Right kidney (tissue), 1 donor: ENCODE measurements at regions not wholly inside any gene's neighbourhood (a gene's known extent, or its start where the extent isn't known, plus 50 kb on each side); places are given as distances from the start of the nearest gene placed in this dataset.

Source experiments
- DNase-seq: peaks from one replicate; pipeline ENCODE4 v3.0.0-alpha.2; 2016

- no peak for DNase-seq
These were observed 70.0 kb upstream of the PRSS58 start for GRCh38 chr7:142327628-142328405.

DNA sequence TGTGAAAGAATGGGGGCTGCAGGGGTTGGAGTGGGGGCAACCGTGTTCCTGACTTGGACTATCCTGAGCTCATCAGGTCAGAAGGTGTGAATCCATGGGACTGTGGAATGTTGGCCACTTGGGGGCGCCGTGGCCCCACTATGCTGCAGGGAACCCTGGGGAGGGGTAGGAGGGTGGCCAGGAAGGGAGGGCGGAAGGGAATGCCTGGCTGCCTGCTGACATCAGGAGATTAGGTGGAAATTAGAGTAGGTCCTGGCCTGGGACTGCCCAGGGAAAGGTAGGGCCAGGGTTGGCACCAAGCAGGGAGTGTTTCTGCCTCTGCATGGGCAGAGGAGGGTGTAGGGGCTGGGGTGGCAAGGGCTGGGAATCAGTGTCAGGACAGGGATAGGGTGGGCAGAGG is 65.8 kb upstream of the PRSS58 start:
- peak; percentile 31 for DNase-seq

DNA sequence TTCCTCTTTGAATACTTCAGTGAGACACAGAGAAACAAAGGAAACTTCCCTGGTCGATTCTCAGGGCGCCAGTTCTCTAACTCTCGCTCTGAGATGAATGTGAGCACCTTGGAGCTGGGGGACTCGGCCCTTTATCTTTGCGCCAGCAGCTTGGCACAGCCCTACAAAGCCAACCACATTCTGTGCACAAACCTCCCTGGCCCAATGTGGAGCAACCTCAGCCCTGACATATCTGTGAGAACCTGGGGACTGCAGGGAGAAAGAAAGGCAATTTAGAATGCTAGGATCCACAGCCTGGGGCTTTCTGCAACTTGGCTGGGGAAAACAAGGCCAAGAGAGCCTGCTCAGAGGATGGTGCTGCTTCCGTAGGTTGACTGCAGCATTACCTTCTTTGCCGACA is 63.5 kb upstream of the PRSS58 start:
- no peak for DNase-seq

GRCh38 chr7:142320883-142321282 is 63.0 kb upstream of the PRSS58 start:
- no peak for DNase-seq

- no peak for DNase-seq
These were observed 62.1 kb upstream of the PRSS58 start for GRCh38 chr7:142319970-142320369.

DNA sequence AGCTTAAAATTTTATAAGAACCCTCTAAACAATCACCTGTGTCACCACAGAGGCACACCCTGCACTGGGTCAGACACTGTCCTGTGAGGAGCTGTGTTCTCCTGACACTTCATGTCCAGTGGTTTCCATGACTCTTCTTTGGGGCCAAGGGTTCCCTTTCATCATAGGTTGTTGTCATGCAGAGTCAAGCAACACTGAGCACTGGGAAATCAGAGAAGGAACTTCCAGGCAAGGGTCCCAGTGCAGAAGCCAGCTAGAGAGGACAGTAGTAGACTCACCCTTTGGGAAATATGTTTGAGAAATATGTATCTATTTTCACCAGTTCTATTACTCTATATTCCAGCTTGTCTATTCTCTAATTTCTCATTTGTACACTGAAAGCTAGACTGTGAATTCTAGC is 56.4 kb upstream of the PRSS58 start:
- no peak for DNase-seq

- no peak for DNase-seq
These were observed 55.7 kb upstream of the PRSS58 start for GRCh38 chr7:142313528-142313927.

DNA sequence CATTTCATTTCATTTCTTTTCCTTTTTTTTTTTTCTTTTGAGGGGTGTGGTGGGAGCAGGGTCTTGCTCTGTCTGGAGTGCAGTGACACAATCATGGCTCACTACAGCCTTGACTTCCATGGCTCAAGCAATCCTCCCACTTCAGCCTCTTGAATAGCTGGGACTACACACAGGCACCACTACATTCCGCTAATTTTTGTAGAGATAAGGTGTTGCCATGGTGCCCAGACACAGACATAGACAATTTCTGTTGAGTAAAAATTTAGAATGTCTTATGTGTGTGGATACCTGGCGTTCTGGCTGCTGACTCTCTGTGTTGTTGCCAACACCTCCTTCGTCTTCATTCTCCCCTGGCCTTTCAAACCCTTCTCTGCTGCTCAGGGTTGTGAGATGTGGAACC is 54.0 kb upstream of the PRSS58 start:
- DNase-seq, result no peak

- no peak for DNase-seq
These were observed 51.1 kb upstream of the PRSS58 start for GRCh38 chr7:142308918-142309317.

- no peak for DNase-seq
These were observed 50.5 kb upstream of the PRSS58 start for GRCh38 chr7:142308326-142308725.
